ENCODE measurements at regions not wholly inside any gene's neighbourhood (a gene's known extent, or its start where the extent isn't known, plus 50 kb on each side); places are given as distances from the start of the nearest gene placed in this dataset.

DNA sequence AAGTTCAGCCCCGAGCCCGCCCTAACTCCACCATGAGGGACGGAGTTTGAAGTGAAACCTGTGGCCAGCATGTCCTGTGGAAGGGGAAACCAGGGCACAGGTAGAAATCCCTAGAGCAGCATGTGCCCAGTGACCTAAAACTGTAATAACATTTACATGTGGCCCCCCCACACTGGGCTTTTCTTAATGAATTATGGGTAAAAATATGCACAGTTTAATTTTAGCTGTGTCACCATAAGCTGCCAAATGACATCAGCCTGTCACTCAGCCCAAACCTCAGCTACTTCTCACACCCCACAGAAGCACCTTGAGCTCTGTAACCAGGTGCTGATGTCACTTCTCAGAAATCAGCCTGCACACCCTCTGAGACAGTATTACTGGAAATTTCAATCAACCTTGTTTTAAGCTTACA, 50.0 kb upstream of the SLC19A1 start:
- no peaks in the 10 kb centered on the region for H3K36me3 ChIP-seq (ENCODE audit: control insufficient read depth, insufficient read depth, low read length)
- no peaks in the 10 kb centered on the region for H3K27me3 ChIP-seq (replicated peaks; ENCODE audit: control insufficient read depth, insufficient read depth, low read length)
- H3K4me3 ChIP-seq (replicated peaks; ENCODE audit: low read depth, low read length) = no peak overlapping the region
- peak; percentile 65 for DNase-seq (ENCODE audit: extremely low read depth, insufficient read length)
- TF ChIP-seq CTCF (IDR thresholded peaks at IDR 0.05; ENCODE audit: insufficient read depth, low read length, poor library complexity, severe bottlenecking) = no peak

GRCh38 chr21:45592626-45593134, 50.4 kb upstream of the SLC19A1 start:
- DNase-seq (ENCODE audit: extremely low read depth, insufficient read length) = no peak
- Histone ChIP-seq H3K27me3 (replicated peaks; ENCODE audit: control insufficient read depth, insufficient read depth, low read length) (no peaks in the 10 kb centered on the region), H3K36me3 (ENCODE audit: control insufficient read depth, insufficient read depth, low read length) (no peaks in the 10 kb centered on the region), H3K4me3 (replicated peaks; ENCODE audit: low read depth, low read length) (no peak overlapping the region)
- TF ChIP-seq CTCF (IDR thresholded peaks at IDR 0.05; ENCODE audit: insufficient read depth, low read length, poor library complexity, severe bottlenecking) = no peak

- no peak for DNase-seq (ENCODE audit: extremely low read depth, insufficient read length)
- TF ChIP-seq CTCF (IDR thresholded peaks at IDR 0.05; ENCODE audit: insufficient read depth, low read length, poor library complexity, severe bottlenecking) = no peak
- H3K36me3 ChIP-seq (ENCODE audit: control insufficient read depth, insufficient read depth, low read length) = no peaks in the 10 kb centered on the region
- peak overlapping the region; percentile 45 for H3K4me3 ChIP-seq (replicated peaks; ENCODE audit: low read depth, low read length)
- no peaks in the 10 kb centered on the region for H3K27me3 ChIP-seq (replicated peaks; ENCODE audit: control insufficient read depth, insufficient read depth, low read length)
These were observed 50.1 kb upstream of the PCBP3 start for GRCh38 chr21:45593162-45594022.
